ENCODE measurements at regions not wholly inside any gene's neighbourhood (a gene's known extent, or its start where the extent isn't known, plus 50 kb on each side); places are given as distances from the start of the nearest gene placed in this dataset.

DNA sequence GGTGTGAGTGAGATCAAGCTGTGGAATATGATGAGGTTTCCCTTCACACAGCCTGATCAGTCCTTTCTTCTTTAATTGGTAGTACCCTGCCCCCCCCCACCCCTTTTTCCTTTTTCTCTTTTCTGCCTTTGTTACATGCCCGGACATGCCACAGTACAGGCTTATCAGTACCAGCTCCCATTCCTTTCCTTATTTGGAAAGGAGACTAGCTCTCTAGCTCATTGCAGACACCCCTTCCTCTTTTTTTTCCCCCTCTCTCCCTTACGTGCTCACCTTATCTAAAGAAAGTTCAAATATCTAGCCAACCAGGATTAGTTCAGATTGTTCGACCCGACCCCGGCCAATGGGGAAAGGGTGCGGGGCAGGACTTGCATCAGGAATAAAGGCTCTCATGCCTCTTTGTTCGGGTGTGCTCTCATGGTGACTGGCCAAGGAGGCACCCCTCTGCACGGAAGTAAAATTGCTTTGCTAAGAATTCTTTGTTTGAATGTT is 230.4 kb downstream of the ACTR3B start:
- no peak for TF ChIP-seq POLR2AphosphoS5 (IDR thresholded peaks at IDR 0.05; ENCODE audit: low read depth, low read length)
- no peak for TF ChIP-seq SIN3A (IDR thresholded peaks at IDR 0.05; ENCODE audit: borderline replicate concordance, insufficient read depth, low read depth, low read length)
- TF ChIP-seq, protein P1, sequence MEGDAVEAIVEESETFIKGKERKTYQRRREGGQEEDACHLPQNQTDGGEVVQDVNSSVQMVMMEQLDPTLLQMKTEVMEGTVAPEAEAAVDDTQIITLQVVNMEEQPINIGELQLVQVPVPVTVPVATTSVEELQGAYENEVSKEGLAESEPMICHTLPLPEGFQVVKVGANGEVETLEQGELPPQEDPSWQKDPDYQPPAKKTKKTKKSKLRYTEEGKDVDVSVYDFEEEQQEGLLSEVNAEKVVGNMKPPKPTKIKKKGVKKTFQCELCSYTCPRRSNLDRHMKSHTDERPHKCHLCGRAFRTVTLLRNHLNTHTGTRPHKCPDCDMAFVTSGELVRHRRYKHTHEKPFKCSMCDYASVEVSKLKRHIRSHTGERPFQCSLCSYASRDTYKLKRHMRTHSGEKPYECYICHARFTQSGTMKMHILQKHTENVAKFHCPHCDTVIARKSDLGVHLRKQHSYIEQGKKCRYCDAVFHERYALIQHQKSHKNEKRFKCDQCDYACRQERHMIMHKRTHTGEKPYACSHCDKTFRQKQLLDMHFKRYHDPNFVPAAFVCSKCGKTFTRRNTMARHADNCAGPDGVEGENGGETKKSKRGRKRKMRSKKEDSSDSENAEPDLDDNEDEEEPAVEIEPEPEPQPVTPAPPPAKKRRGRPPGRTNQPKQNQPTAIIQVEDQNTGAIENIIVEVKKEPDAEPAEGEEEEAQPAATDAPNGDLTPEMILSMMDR (IDR thresholded peaks at IDR 0.05): no peak
- no peak for TF ChIP-seq REST (IDR thresholded peaks at IDR 0.05; ENCODE audit: insufficient read depth in 1 of 2, low read depth in 2 of 2, low read length in 1 of 2)
- TF ChIP-seq TCF7L2 (IDR thresholded peaks at IDR 0.05; ENCODE audit: low read depth, low read length): no peak

DNA sequence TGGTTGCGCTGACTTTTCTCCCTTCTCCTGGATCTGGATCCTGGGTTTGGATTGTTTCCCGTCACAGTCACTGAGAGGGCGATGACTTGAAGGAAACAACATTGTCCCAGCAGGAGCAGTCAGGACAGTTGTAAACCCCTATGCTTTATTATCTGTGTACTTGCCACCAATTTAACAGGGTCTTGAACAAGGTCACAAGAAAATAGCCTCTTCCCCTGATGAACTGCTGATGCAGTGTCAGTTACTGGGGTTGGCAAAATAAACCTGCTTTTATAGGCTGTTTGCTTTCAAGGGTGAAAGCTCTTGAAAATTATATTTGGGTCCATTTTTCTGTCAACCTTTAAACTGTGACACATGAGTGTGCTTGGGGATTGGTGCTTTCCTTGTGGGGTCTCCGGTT is 238.9 kb downstream of the ACTR3B start:
- in situ Hi-C loops (cut with HindIII; ENCODE audit: low pct_unique_long_range_greater_than_20kb, low sequenced_read_pairs) (no loop called here), intact Hi-C loops (cut with micrococcal nuclease; ENCODE audit: unreplicated experiment) (no loop called here)
- no peaks in the 10 kb centered on the region for H3K36me3 ChIP-seq (ENCODE audit: control insufficient read depth, insufficient read depth, low read length)
- no peak for TF ChIP-seq REST (IDR thresholded peaks at IDR 0.05; ENCODE audit: insufficient read depth in 1 of 2, low read depth in 2 of 2, low read length in 1 of 2)
- TF ChIP-seq POLR2AphosphoS5 (IDR thresholded peaks at IDR 0.05; ENCODE audit: low read depth, low read length): no peak
- no peak for TF ChIP-seq SIN3A (IDR thresholded peaks at IDR 0.05; ENCODE audit: borderline replicate concordance, insufficient read depth, low read depth, low read length)
- TF ChIP-seq, protein P1 (IDR thresholded peaks at IDR 0.05): no peak
- TF ChIP-seq TCF7L2 (IDR thresholded peaks at IDR 0.05; ENCODE audit: low read depth, low read length): no peak
- CTCF ChIA-PET: no interaction called here
- H3K9me3 ChIP-seq (ENCODE audit: control insufficient read depth, insufficient read depth, low read depth, low read length): no peaks in the 10 kb centered on the region
- BruUV-seq (replicated peaks): no TSS peak
- no peak overlapping the region for H3K4me3 ChIP-seq (ENCODE audit: low read depth in 2 of 2, low read length in 2 of 2)
- no peaks in the 10 kb centered on the region for H3K4me1 ChIP-seq (ENCODE audit: control insufficient read depth, insufficient read depth, low read length)
- DNase-seq (ENCODE audit: low read depth, low spot score) (no peak), ATAC-seq (no peak)
- H3K27me3 ChIP-seq (ENCODE audit: control insufficient read depth, insufficient read depth, low read length): no peaks in the 10 kb centered on the region
- POLR2A ChIA-PET: no interaction called here
- H3K27ac ChIP-seq (ENCODE audit: low read length): no peak overlapping the region

More for the DNA sequence above, 230.4 kb downstream of the ACTR3B start:
- H3K4me1 ChIP-seq (ENCODE audit: control insufficient read depth, insufficient read depth, low read length): no peaks in the 10 kb centered on the region
- ChIA-PET CTCF (no interaction called here), POLR2A (no interaction called here)
- no peak overlapping the region for H3K27ac ChIP-seq (ENCODE audit: low read length)
- in situ Hi-C loops (cut with HindIII; ENCODE audit: low pct_unique_long_range_greater_than_20kb, low sequenced_read_pairs) (no loop called here), intact Hi-C loops (cut with micrococcal nuclease; ENCODE audit: unreplicated experiment) (no loop called here)
- H3K9me3 ChIP-seq (ENCODE audit: control insufficient read depth, insufficient read depth, low read depth, low read length): no peaks in the 10 kb centered on the region
- DNase-seq (ENCODE audit: low read depth, low spot score) (no peak), ATAC-seq (no peak)
- H3K36me3 ChIP-seq (ENCODE audit: control insufficient read depth, insufficient read depth, low read length): no peaks in the 10 kb centered on the region
- BruUV-seq (replicated peaks): no TSS peak
- H3K4me3 ChIP-seq (ENCODE audit: low read depth in 2 of 2, low read length in 2 of 2): no peak overlapping the region
- no peaks in the 10 kb centered on the region for H3K27me3 ChIP-seq (ENCODE audit: control insufficient read depth, insufficient read depth, low read length)
